ENCODE measurements at regions not wholly inside any gene's neighbourhood (a gene's known extent, or its start where the extent isn't known, plus 50 kb on each side); places are given as distances from the start of the nearest gene placed in this dataset.

DNA sequence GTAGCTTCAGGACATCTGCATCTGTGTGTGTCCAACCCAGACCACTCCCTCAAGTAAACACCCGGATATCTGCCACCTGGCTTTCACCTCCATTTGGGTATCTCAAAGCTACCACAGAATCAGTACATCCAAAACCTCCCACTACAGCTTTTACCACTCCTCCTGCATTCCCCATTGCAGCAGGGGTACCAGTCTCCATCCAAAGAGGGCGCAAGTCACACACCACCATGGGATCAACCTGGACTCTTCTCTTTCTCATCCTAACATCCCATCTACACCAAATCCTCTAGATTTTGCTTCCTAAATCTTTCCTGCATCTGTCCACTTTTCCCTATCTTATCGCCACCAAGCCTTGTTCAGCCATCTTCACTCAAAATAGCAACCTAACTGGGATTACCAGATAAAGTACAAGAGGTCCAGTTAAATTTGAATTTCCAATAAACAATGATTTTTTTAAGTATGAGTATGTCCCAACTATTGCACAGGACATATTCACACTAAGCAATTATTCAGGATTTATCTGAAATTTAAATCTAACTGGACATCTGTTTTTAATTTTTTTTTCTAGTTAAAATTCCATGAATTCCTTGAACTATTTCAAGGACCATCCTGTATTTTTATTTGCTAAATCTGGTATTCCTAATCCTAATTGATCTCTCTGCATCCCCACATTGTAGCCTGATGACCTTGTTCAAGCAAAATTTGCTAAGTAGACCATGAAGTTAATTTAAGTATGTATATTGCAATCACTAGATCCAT is 164.3 kb upstream of the MLN start:
- DNase-seq (ENCODE audit: low read depth in 2 of 2), result no peak

DNA sequence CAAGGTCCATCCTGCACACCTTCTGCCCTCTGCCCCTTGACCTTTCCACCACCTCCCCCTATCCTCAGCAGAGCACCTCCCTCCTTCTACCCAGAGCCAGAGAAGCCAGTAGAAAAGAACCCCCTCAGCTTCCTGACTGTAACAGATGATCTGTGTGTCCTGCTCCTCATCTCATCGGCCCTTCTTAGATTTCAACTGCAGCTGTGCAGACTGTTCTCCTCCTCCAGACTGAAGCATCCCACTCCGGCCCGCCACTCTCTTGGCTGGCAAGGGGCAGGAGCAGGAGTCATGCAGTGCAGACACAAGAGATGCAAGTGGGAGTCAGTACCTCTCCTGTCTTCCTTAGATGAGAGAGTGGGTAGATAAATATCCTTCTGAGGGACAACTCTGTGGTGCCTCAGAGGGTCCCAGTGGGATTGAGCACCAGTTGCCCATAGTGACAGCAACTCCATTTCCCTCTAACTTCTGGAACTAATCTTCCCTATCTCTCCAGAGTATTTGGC is 163.5 kb upstream of the MLN start:
- no peak for DNase-seq (ENCODE audit: low read depth in 2 of 2)

- no peak for DNase-seq (ENCODE audit: low read depth in 2 of 2)
Observed at GRCh38 chr6:33966536-33966935, 162.7 kb upstream of the MLN start.

GRCh38 chr6:33965766-33966165 is 162.0 kb upstream of the MLN start:
- DNase-seq (ENCODE audit: low read depth in 2 of 2), result no peak

DNA sequence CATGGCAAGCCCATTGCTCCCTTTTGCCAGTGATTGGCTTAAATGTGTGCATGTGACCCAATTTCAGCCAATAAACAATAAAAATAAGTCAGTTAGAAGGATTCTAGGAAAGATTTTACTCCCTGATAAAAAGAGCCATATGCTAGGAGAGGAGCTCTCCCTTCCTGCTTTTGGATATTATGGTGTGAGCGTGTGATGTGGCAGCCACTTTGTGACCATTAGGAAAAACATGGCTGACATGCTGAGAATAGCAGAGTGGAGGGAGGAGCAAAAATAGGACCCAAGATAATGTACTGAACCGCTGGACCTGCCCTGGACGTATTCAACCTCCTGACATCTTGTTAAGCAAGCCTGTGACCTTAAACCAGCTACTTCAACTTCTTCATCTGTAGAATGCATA is 160.6 kb upstream of the MLN start:
- DNase-seq (ENCODE audit: low read depth in 2 of 2), result no peak

DNA sequence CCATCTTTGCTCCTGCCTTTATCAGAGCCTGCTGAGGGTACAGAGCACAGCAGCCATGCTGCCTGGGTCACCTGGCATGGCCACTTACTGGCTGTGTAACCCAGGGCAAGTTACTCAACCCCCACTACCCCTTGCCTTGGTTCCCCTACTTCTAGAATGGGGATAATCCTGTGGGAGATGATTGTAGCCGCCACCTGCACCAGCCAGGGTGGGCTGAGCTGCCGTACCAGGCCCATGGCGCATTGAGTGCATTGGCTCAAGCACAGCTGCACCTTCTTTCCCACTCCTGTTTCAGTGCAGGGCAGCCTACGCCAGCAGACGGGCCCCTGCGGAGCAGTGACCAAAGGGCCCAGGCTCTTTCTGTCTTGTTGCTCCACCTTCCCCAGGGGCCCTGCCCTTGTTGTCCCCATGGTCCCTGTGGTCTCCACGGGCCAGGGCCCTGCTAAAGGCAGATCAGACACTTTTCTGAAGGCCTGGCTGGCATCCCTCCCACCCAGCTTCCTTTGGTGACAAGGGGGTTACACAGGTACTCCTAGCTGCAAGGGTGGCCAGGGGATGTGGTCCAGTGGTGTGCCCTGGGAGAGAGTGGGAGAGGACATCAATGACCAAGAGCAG is 159.4 kb upstream of the MLN start:
- DNase-seq (ENCODE audit: low read depth in 2 of 2), result no peak

GRCh38 chr6:33962246-33963027 is 158.6 kb upstream of the MLN start:
- no peak for DNase-seq (ENCODE audit: low read depth in 2 of 2)

- DNase-seq (ENCODE audit: low read depth in 2 of 2), result no peak
Observed at GRCh38 chr6:33961691-33962090, 157.9 kb upstream of the MLN start.

GRCh38 chr6:33960345-33961313 is 156.8 kb upstream of the MLN start:
- no peak for DNase-seq (ENCODE audit: low read depth in 2 of 2)

GRCh38 chr6:33959661-33960344 is 156.0 kb upstream of the MLN start:
- DNase-seq (ENCODE audit: low read depth in 2 of 2), result no peak

GRCh38 chr6:33959329-33959651 is 155.5 kb upstream of the MLN start:
- DNase-seq (ENCODE audit: low read depth in 2 of 2), result no peak

DNA sequence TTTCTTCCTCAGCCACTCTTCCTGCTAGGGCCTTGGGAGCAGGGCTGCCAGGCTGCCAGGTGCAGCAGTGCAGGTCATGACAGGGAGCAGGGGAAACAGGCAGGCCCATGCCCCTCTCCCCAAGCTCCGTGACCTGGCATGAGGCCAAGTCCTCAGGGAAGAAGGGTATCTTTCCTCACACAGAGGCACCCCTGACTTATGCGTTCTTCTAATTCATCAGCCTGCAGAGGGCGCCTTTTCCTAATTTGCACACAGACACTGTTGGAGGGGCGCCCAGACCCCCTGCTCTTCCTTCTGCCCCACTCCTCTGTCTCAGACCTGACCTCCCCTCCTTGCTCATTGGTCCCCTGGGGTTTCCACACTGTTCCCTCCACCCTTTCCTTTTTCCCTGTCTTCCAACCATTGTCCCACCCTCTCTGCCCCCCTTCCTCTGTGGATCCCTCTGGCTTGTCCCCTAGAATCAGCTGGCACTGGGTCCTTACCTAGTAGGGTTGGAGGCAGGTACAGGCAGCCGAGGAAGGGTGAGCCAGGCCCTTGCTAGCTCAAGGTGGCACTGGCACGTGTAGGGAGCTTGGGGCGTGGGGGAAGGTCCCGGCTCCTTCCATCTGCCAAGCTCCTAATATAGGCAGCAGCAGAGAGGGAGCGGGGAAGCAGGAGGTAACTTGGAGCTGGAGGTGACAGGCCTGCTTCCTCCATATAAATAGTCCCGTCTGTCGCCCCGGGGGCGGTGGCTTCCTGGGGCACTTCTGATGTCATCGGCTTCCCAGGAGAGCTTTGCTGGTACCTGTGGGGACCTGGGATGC is 154.9 kb upstream of the MLN start:
- no peak for DNase-seq (ENCODE audit: low read depth in 2 of 2)

- DNase-seq (ENCODE audit: low read depth in 2 of 2), result no peak
Observed at GRCh38 chr6:33957892-33958525, 154.2 kb upstream of the MLN start.

GRCh38 chr6:33957131-33957891 is 153.5 kb upstream of the MLN start:
- DNase-seq (ENCODE audit: low read depth in 2 of 2), result no peak

- DNase-seq (ENCODE audit: low read depth in 2 of 2), result no peak
Observed at GRCh38 chr6:33956206-33956605, 152.4 kb upstream of the MLN start.

- DNase-seq (ENCODE audit: low read depth in 2 of 2), result no peak
Observed at GRCh38 chr6:33955566-33955965, 151.8 kb upstream of the MLN start.

GRCh38 chr6:33954453-33954852 is 150.7 kb upstream of the MLN start:
- no peak for DNase-seq (ENCODE audit: low read depth in 2 of 2)

- no peak for DNase-seq (ENCODE audit: low read depth in 2 of 2)
Observed at GRCh38 chr6:33953171-33953570, 149.4 kb upstream of the MLN start.

DNA sequence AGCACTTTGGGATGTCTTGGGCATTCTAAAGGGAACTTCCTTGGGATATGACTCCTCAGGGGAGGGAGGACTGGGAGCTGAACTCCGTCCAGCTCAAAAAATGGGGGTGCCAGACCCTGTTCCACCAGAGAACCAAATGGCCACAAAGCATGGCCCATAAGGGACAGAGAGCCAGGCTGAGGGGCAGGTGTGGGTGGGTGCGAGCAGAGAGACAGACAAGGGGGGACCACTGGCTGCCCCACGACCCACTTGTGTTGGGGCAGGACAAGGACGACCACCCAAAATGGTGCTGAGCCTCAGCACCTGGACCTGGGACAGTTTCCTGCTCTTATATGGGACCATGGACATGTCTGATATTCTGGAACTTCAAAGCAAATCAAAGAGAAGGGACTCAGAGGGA is 148.2 kb upstream of the MLN start:
- DNase-seq (ENCODE audit: low read depth in 2 of 2), result no peak

Measured in stimulated activated CD8-positive, alpha-beta memory T cell treated with anti-CD3 and anti-CD28 coated beads, Interleukin-7, amount 100 ng/mL, for 4 hours (primary cell).